ENCODE measurements at regions not wholly inside any gene's neighbourhood (a gene's known extent, or its start where the extent isn't known, plus 50 kb on each side); places are given as distances from the start of the nearest gene placed in this dataset.

DNA sequence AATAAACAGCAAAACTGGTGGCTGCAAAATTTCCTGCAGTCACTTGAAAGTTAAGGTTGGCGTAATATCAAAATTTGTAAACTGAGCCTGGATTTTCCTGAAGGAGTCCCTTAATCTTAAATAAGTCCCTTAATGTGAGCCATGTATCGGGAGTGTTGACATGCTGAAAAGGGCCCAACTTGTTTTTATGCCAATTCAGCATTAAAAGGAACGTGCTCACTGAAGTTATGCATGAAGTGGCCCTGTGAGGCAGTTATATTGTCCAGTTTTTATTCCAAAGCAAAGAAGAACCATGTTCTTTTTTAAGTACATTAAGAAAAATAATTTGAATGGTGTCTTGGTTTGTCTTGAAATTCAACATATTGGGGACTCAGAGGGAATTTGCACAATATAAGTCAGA lies 1766.9 kb downstream of the SLITRK1 start:
- no peaks in the 10 kb centered on the region for H3K9me2 ChIP-seq (ENCODE audit: insufficient read depth, low read length)
- no peak overlapping the region for H2AFZ ChIP-seq (ENCODE audit: low read depth, low read length)
- peak overlapping the region; percentile 6 for H3K9ac ChIP-seq (ENCODE audit: low read length)
- H3K4me2 ChIP-seq (ENCODE audit: low read length), result peak overlapping the region; percentile 25
- TF ChIP-seq TAF1 (IDR thresholded peaks at IDR 0.05; ENCODE audit: low read depth), result no peak
- TF ChIP-seq SMC3 (conservative IDR thresholded peaks at IDR 0.05; ENCODE audit: poor library complexity), result no peak
- TF ChIP-seq MXI1 (conservative IDR thresholded peaks at IDR 0.05; ENCODE audit: poor library complexity, severe bottlenecking), result no peak
- no peak for TF ChIP-seq POLR2AphosphoS5 (IDR thresholded peaks at IDR 0.05)
- TF ChIP-seq EP300 (conservative IDR thresholded peaks at IDR 0.05; ENCODE audit: poor library complexity, severe bottlenecking), result no peak
- TF ChIP-seq, protein P1, sequence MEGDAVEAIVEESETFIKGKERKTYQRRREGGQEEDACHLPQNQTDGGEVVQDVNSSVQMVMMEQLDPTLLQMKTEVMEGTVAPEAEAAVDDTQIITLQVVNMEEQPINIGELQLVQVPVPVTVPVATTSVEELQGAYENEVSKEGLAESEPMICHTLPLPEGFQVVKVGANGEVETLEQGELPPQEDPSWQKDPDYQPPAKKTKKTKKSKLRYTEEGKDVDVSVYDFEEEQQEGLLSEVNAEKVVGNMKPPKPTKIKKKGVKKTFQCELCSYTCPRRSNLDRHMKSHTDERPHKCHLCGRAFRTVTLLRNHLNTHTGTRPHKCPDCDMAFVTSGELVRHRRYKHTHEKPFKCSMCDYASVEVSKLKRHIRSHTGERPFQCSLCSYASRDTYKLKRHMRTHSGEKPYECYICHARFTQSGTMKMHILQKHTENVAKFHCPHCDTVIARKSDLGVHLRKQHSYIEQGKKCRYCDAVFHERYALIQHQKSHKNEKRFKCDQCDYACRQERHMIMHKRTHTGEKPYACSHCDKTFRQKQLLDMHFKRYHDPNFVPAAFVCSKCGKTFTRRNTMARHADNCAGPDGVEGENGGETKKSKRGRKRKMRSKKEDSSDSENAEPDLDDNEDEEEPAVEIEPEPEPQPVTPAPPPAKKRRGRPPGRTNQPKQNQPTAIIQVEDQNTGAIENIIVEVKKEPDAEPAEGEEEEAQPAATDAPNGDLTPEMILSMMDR (IDR thresholded peaks at IDR 0.05; ENCODE audit: poor library complexity, severe bottlenecking), result no peak
- no peak for TF ChIP-seq RAD21 (conservative IDR thresholded peaks at IDR 0.05)
- TF ChIP-seq EZH2 (IDR thresholded peaks at IDR 0.05; ENCODE audit: borderline replicate concordance, insufficient read depth, low read length, poor library complexity, severe bottlenecking), result no peak
- no peak overlapping the region for H3K4me3 ChIP-seq (ENCODE audit: low read length)
- H3K27ac ChIP-seq (ENCODE audit: low read length), result peak overlapping the region; percentile 90
- H3F3A ChIP-seq (ENCODE audit: insufficient read depth, low read length, poor library complexity, severe bottlenecking), result no peaks in the 10 kb centered on the region
- no peaks in the 10 kb centered on the region for H3K9me3 ChIP-seq (ENCODE audit: low read length)
- no peaks in the 10 kb centered on the region for H4K20me1 ChIP-seq (ENCODE audit: insufficient read depth)
- no peaks in the 10 kb centered on the region for H3K27me3 ChIP-seq (ENCODE audit: insufficient read depth, low read depth, low read length)
- H3K79me2 ChIP-seq (replicated peaks; ENCODE audit: insufficient read depth, low read length), result no peaks in the 10 kb centered on the region
- no peaks in the 10 kb centered on the region for H3K36me3 ChIP-seq (ENCODE audit: insufficient read depth, low read length)

DNA sequence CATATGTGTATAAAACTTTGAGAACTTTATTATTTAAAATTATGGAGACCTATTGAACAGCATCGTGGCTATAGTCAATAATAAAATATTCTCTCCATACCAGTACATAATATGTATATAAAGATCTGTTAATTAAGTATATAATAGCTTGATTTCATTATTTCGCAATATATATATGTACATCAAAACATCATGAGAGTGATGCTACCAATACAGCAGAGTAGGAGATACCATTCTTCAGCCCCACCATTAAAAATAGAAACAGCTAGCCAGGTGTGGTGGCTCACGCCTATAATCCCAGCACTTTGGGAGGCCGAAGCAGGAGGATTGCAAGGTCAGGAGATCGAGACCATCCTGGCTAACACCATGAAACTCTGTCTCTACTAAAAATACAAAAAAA lies 1755.3 kb upstream of the SPRY2 start:
- no peak overlapping the region for H3K4me3 ChIP-seq (ENCODE audit: low read length)
- H3K9me2 ChIP-seq (ENCODE audit: insufficient read depth, low read length), result no peaks in the 10 kb centered on the region
- H3K79me2 ChIP-seq (replicated peaks; ENCODE audit: insufficient read depth, low read length), result no peaks in the 10 kb centered on the region
- TF ChIP-seq SMC3 (conservative IDR thresholded peaks at IDR 0.05; ENCODE audit: poor library complexity), result no peak
- TF ChIP-seq EZH2 (IDR thresholded peaks at IDR 0.05; ENCODE audit: borderline replicate concordance, insufficient read depth, low read length, poor library complexity, severe bottlenecking), result no peak
- TF ChIP-seq TAF1 (IDR thresholded peaks at IDR 0.05; ENCODE audit: low read depth), result no peak
- TF ChIP-seq MXI1 (conservative IDR thresholded peaks at IDR 0.05; ENCODE audit: poor library complexity, severe bottlenecking), result no peak
- TF ChIP-seq, protein P2, sequence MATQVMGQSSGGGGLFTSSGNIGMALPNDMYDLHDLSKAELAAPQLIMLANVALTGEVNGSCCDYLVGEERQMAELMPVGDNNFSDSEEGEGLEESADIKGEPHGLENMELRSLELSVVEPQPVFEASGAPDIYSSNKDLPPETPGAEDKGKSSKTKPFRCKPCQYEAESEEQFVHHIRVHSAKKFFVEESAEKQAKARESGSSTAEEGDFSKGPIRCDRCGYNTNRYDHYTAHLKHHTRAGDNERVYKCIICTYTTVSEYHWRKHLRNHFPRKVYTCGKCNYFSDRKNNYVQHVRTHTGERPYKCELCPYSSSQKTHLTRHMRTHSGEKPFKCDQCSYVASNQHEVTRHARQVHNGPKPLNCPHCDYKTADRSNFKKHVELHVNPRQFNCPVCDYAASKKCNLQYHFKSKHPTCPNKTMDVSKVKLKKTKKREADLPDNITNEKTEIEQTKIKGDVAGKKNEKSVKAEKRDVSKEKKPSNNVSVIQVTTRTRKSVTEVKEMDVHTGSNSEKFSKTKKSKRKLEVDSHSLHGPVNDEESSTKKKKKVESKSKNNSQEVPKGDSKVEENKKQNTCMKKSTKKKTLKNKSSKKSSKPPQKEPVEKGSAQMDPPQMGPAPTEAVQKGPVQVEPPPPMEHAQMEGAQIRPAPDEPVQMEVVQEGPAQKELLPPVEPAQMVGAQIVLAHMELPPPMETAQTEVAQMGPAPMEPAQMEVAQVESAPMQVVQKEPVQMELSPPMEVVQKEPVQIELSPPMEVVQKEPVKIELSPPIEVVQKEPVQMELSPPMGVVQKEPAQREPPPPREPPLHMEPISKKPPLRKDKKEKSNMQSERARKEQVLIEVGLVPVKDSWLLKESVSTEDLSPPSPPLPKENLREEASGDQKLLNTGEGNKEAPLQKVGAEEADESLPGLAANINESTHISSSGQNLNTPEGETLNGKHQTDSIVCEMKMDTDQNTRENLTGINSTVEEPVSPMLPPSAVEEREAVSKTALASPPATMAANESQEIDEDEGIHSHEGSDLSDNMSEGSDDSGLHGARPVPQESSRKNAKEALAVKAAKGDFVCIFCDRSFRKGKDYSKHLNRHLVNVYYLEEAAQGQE (IDR thresholded peaks at IDR 0.05; ENCODE audit: borderline replicate concordance), result no peak
- no peak for TF ChIP-seq POLR2AphosphoS5 (IDR thresholded peaks at IDR 0.05)
- no peak for TF ChIP-seq EP300 (conservative IDR thresholded peaks at IDR 0.05; ENCODE audit: poor library complexity, severe bottlenecking)
- no peak overlapping the region for H3K9ac ChIP-seq (ENCODE audit: low read length)
- H3K36me3 ChIP-seq (ENCODE audit: insufficient read depth, low read length), result no peaks in the 10 kb centered on the region
- H3F3A ChIP-seq (ENCODE audit: insufficient read depth, low read length, poor library complexity, severe bottlenecking), result no peaks in the 10 kb centered on the region
- no peaks in the 10 kb centered on the region for H3K27me3 ChIP-seq (ENCODE audit: insufficient read depth, low read depth, low read length)
- H3K27ac ChIP-seq (ENCODE audit: low read length), result no peak overlapping the region
- no peak overlapping the region for H2AFZ ChIP-seq (ENCODE audit: low read depth, low read length)
- no peaks in the 10 kb centered on the region for H4K20me1 ChIP-seq (ENCODE audit: insufficient read depth)
- H3K9me3 ChIP-seq (ENCODE audit: low read length), result no peaks in the 10 kb centered on the region
- no peak overlapping the region for H3K4me2 ChIP-seq (ENCODE audit: low read length)
